ENCODE measurements at regions not wholly inside any gene's neighbourhood (a gene's known extent, or its start where the extent isn't known, plus 50 kb on each side); places are given as distances from the start of the nearest gene placed in this dataset.

GRCh38 chr5:33375900-33376299, 64.9 kb upstream of the TARS1 start:
- H3K4me1 ChIP-seq: peaks cover 0 to 7% (median under 1%) of the 10 kb centered on the region in 10 experiments; a peak in 8 of 20 replicates
- no peak overlapping the region for H3K9ac ChIP-seq
- no peak for TF ChIP-seq Cebpa-rat (IDR thresholded peaks at IDR 0.05)

DNA sequence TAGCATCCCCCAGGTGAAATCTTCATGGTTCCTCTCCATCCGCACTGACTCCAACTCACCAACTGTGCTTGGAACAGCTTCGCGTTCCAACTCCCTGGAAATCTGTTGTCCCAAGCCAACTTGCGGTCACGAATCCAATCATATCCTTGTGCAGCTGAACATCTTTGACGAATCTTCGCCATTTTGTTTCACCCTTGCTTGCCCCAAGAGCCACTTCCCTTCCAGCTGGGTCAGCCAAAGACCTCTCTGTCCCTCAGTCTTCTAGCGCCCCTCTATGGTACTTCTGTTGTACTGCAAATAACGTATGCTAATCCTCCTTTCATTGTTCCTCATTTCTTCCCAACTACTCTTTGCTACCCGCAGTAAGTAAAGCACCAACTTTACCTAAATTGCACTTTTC, 61.0 kb upstream of the TARS1 start:
- Histone ChIP-seq H3K9me3 (replicated peaks in 1 of 11) (peaks cover 6 to 20% (median 8%) of the 10 kb centered on the region in 11 experiments), H3K27ac (no peak overlapping the region), H3K4me2 (no peak overlapping the region), H3K36me3 (no peaks in the 10 kb centered on the region), H3K4me1 (no peaks in the 10 kb centered on the region), H3K9ac (no peak overlapping the region), H3K27me3 (no peaks in the 10 kb centered on the region), H3K4me3 (no peak overlapping the region), H4K20me1 (no peaks in the 10 kb centered on the region)
- no peak for TF ChIP-seq Cebpa-rat (IDR thresholded peaks at IDR 0.05)

More at GRCh38 chr5:33375900-33376299, 64.9 kb upstream of the TARS1 start:
- no peaks in the 10 kb centered on the region for H4K20me1 ChIP-seq
- peaks cover 0 to 14% (median 6%) of the 10 kb centered on the region in 11 experiments; a peak in 5 of 22 replicates for H3K9me3 ChIP-seq (replicated peaks in 1 of 11)
- H3K36me3 ChIP-seq: no peaks in the 10 kb centered on the region
- no peaks in the 10 kb centered on the region for H3K27me3 ChIP-seq
- no peak overlapping the region for H3K4me2 ChIP-seq
- no peak overlapping the region for H3K4me3 ChIP-seq
- no peak overlapping the region for H3K27ac ChIP-seq

DNA sequence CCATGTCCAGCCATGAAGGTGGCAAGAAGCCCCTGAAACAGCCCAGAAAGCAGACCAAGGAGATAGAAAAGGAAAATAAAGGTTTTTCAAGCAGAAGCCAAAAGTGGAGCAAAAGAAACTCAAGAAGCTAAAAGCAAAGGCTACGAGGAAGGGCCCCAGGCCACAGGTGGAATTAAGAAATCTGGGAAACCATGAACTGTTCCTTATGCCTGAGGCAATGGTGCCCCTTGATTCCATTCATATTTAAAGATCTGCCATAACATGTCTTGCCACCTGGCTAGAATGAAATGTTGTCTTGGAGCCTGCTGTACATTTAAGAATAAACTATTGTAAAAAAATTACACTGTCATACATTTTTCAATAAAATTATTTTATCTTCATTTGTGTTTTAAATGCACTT, 59.5 kb upstream of the TARS1 start:
- Histone ChIP-seq H3K27me3 (no peaks in the 10 kb centered on the region), H3K4me3 (no peak overlapping the region), H3K4me1 (no peaks in the 10 kb centered on the region), H3K9me3 (replicated peaks in 1 of 11) (peaks cover 20 to 35% (median 23%) of the 10 kb centered on the region in 11 experiments), H3K9ac (no peak overlapping the region), H3K4me2 (no peak overlapping the region), H4K20me1 (no peaks in the 10 kb centered on the region), H3K36me3 (no peaks in the 10 kb centered on the region), H3K27ac (no peak overlapping the region)
- no peak for TF ChIP-seq Cebpa-rat (IDR thresholded peaks at IDR 0.05)

All from BLaER1 treated with 17β-estradiol and CSF1 and Interleukin-3, amounts not matched to agents 10 nM and 100 nM (cell line).